Parathyroid adenoma (tissue), 2 donors: ENCODE measurements at regions not wholly inside any gene's neighbourhood (a gene's known extent, or its start where the extent isn't known, plus 50 kb on each side); places are given as distances from the start of the nearest gene placed in this dataset.

Experiments used
- H2AFZ ChIP-seq: fragments of 300-600 bp; sonication (generic); one replicate; pipeline ENCODE4 v1.7.0; 2017; ENCODE audit warnings: antibody characterized with exemption, mild to moderate bottlenecking
- H3K27ac ChIP-seq: fragments of 300-600 bp; sonication (generic); one replicate; pipeline ENCODE4 v1.7.0; 2017
- H3K27me3 ChIP-seq: fragments of 300-600 bp; sonication (generic); one replicate; pipeline ENCODE4 v1.7.0; 2017; ENCODE audit warnings: low read length; ENCODE audit not compliant: control insufficient read depth, insufficient read depth
- H3K36me3 ChIP-seq: fragments of 300-600 bp; sonication (generic); one replicate; pipeline ENCODE4 v1.7.0; 2017; ENCODE audit warnings: low read length; ENCODE audit not compliant: control insufficient read depth, insufficient read depth
- H3K4me1 ChIP-seq: fragments of 300-600 bp; sonication (generic); one replicate; pipeline ENCODE4 v1.7.0; 2017; ENCODE audit warnings: control low read depth
- H3K4me2 ChIP-seq: fragments of 300-600 bp; sonication (generic); one replicate; pipeline ENCODE4 v1.7.0; 2017; ENCODE audit warnings: low read length
- H3K4me3 ChIP-seq: fragments of 300-600 bp; sonication (generic); one replicate; pipeline ENCODE4 v1.7.0; 2017; ENCODE audit warnings: low read depth, low read length
- H3K79me2 ChIP-seq: fragments of 300-600 bp; sonication (generic); one replicate; pipeline ENCODE4 v1.7.0; 2017; ENCODE audit warnings: control low read depth
- H3K9ac ChIP-seq: fragments of 300-600 bp; sonication (generic); one replicate; pipeline ENCODE4 v1.7.0; 2017; ENCODE audit warnings: mild to moderate bottlenecking
- H3K9me3 ChIP-seq: fragments of 300-600 bp; sonication (generic); one replicate; pipeline ENCODE4 v1.7.0; 2017; ENCODE audit warnings: low read length; ENCODE audit not compliant: control insufficient read depth
- CTCF ChIP-seq: fragments of 300-600 bp; sonication (generic); IDR thresholded peaks from one replicate; pipeline ENCODE4 v1.7.0; 2017; ENCODE audit warnings: antibody characterized with exemption, mild to moderate bottlenecking
- donor health status: primary hyperparathyroidism.

- Histone ChIP-seq H3K9me3 (no peaks in the 10 kb centered on the region), H2AFZ (no peak overlapping the region)
- TF ChIP-seq CTCF = no peak
These were observed 1785.5 kb downstream of the EFNA5 start for GRCh38 chr5:105885266-105885665.

GRCh38 chr5:105882956-105883481 is 1787.7 kb downstream of the EFNA5 start:
- Histone ChIP-seq H3K4me1 (no peaks in the 10 kb centered on the region), H3K79me2 (no peaks in the 10 kb centered on the region), H2AFZ (no peak overlapping the region), H3K27ac (no peak overlapping the region), H3K27me3 (no peaks in the 10 kb centered on the region), H3K4me2 (no peak overlapping the region), H3K9me3 (no peaks in the 10 kb centered on the region), H3K4me3 (no peak overlapping the region), H3K9ac (no peak overlapping the region), H3K36me3 (no peaks in the 10 kb centered on the region)
- TF ChIP-seq CTCF = no peak

More at GRCh38 chr5:105885266-105885665, 1785.5 kb downstream of the EFNA5 start:
- Histone ChIP-seq H3K36me3 (no peaks in the 10 kb centered on the region), H3K27me3 (no peaks in the 10 kb centered on the region), H3K4me3 (no peak overlapping the region), H3K4me1 (no peaks in the 10 kb centered on the region), H3K27ac (no peak overlapping the region), H3K79me2 (no peaks in the 10 kb centered on the region), H3K4me2 (no peak overlapping the region), H3K9ac (no peak overlapping the region)

GRCh38 chr5:105878402-105878801 is 1792.3 kb downstream of the EFNA5 start:
- H3K9ac ChIP-seq = no peak overlapping the region
- H3K4me3 ChIP-seq = no peak overlapping the region
- no peaks in the 10 kb centered on the region for H3K36me3 ChIP-seq
- H3K27me3 ChIP-seq = no peaks in the 10 kb centered on the region
- H3K4me2 ChIP-seq = no peak overlapping the region
- H3K9me3 ChIP-seq = no peaks in the 10 kb centered on the region
- peak overlapping the region; percentile 10 for H2AFZ ChIP-seq
- no peaks in the 10 kb centered on the region for H3K4me1 ChIP-seq
- no peak for TF ChIP-seq CTCF
- H3K79me2 ChIP-seq = no peaks in the 10 kb centered on the region
- H3K27ac ChIP-seq = no peak overlapping the region

- Histone ChIP-seq H3K4me3 (no peak overlapping the region), H3K36me3 (no peaks in the 10 kb centered on the region), H3K27ac (no peak overlapping the region), H3K79me2 (no peaks in the 10 kb centered on the region), H3K4me2 (no peak overlapping the region), H3K9me3 (no peaks in the 10 kb centered on the region), H3K27me3 (no peaks in the 10 kb centered on the region), H2AFZ (no peak overlapping the region), H3K4me1 (no peaks in the 10 kb centered on the region), H3K9ac (no peak overlapping the region)
- TF ChIP-seq CTCF = no peak
These were observed 1793.1 kb downstream of the EFNA5 start for GRCh38 chr5:105877592-105877991.

- no peaks in the 10 kb centered on the region for H3K79me2 ChIP-seq
- no peak overlapping the region for H3K4me2 ChIP-seq
- no peak overlapping the region for H3K27ac ChIP-seq
- H3K9ac ChIP-seq = no peak overlapping the region
- TF ChIP-seq CTCF = no peak
- no peaks in the 10 kb centered on the region for H3K27me3 ChIP-seq
- no peak overlapping the region for H3K4me3 ChIP-seq
- H3K9me3 ChIP-seq = no peaks in the 10 kb centered on the region
- H3K4me1 ChIP-seq = no peaks in the 10 kb centered on the region
- H3K36me3 ChIP-seq = no peaks in the 10 kb centered on the region
- no peak overlapping the region for H2AFZ ChIP-seq
These were observed 1796.4 kb downstream of the EFNA5 start for GRCh38 chr5:105874316-105874715.
